ENCODE measurements at regions not wholly inside any gene's neighbourhood (a gene's known extent, or its start where the extent isn't known, plus 50 kb on each side); places are given as distances from the start of the nearest gene placed in this dataset.

DNA sequence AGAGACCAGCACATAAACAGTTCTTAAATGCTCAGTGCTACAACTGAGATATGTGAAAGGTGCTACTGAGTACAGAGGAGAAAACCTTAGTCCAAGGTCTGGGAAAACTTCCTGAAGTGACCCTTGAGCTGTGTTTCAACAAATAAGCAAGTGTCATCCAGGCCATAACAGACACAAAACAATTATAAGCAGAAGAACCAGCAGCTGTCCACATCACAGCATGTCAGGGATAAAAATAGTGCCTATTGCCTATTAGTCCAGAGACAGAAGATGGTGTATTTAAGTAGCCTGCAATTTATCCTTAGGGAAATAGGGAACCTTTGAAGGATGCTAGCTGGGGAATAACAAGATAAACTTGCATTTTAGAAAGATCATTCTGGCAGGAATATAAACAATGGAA lies 237.8 kb downstream of the SPTSSA start:
- CTCF ChIA-PET = interaction anchor here (2.9 to 3.4 kb wide), 2 partner anchors 375 to 384 kb away, joined by 13 to 16 read pairs; no protein-coding TSS in a partner anchor
- dilution Hi-C loops (cut with MboI; ENCODE audit: extremely low pct_ligation_motif_present, low sequenced_read_pairs) = no loop called here

More for the DNA sequence above, 237.8 kb downstream of the SPTSSA start:
- no peaks in the 10 kb centered on the region for H3K79me2 ChIP-seq (ENCODE audit: control insufficient read depth, insufficient read depth, low read length)
- no peaks in the 10 kb centered on the region for H3K36me3 ChIP-seq (ENCODE audit: control insufficient read depth in 2 of 2, extremely low read depth in 1 of 2, insufficient read depth in 2 of 2, low read length in 2 of 2)
- H3K9me1 ChIP-seq (replicated peaks; ENCODE audit: control insufficient read depth, extremely low read depth, insufficient read depth, low read length) = no peaks in the 10 kb centered on the region
- POLR2A ChIA-PET = no interaction called here
- H3K27me3 ChIP-seq (ENCODE audit: control insufficient read depth in 2 of 2, insufficient read depth in 2 of 2, low read length in 2 of 2) = peaks cover 3 to 4% of the 10 kb centered on the region in 2 experiments
- intact Hi-C loops (cut with micrococcal nuclease) = no loop called here
- no peak overlapping the region for H2AFZ ChIP-seq (ENCODE audit: low read depth, low read length)
- BruUV-seq (replicated peaks) = no TSS peak
- no peaks in the 10 kb centered on the region for H3K9me3 ChIP-seq (replicated peaks; ENCODE audit: control insufficient read depth, insufficient read depth, low read length)
- no peak for FAIRE-seq
- no peak overlapping the region for H3K4me3 ChIP-seq (replicated peaks in 1 of 3; ENCODE audit: insufficient read depth in 1 of 3, low read depth in 1 of 3, low read length in 3 of 3)
- no peaks in the 10 kb centered on the region for H4K20me1 ChIP-seq (replicated peaks; ENCODE audit: control insufficient read depth, extremely low read depth, insufficient read depth, low read length)
- TF ChIP-seq POLR2A (IDR thresholded peaks at IDR 0.05; ENCODE audit: low read depth, low read length) (no peak), EZH2 (IDR thresholded peaks at IDR 0.05; ENCODE audit: borderline replicate concordance, low read depth, low read length, severe bottlenecking) (no peak), FOS (IDR thresholded peaks at IDR 0.05; ENCODE audit: borderline replicate concordance, insufficient read depth, low read length) (no peak), GATA2 (IDR thresholded peaks at IDR 0.05; ENCODE audit: insufficient read depth, insufficient read length, low read depth, low read length) (no peak), MYC (IDR thresholded peaks at IDR 0.05; ENCODE audit: low read depth, low read length) (no peak), CTCF (IDR thresholded peaks at IDR 0.05; ENCODE audit: extremely low read depth in 1 of 2, insufficient read depth in 1 of 2, low read depth in 1 of 2, low read length in 2 of 2) (no peak), MAX (IDR thresholded peaks at IDR 0.05; ENCODE audit: insufficient read depth, insufficient read length) (no peak), JUN (IDR thresholded peaks at IDR 0.05; ENCODE audit: borderline replicate concordance, insufficient read depth, insufficient read length, low read depth) (no peak), POLR2AphosphoS5 (IDR thresholded peaks at IDR 0.05; ENCODE audit: insufficient read depth, low read depth, low read length) (no peak)
- no peak for DNase-seq (ENCODE audit: low read depth, low spot score)
- H3K4me1 ChIP-seq (ENCODE audit: control insufficient read depth, extremely low read depth, insufficient read depth, low read length) = no peaks in the 10 kb centered on the region
- no peak overlapping the region for H3K4me2 ChIP-seq (ENCODE audit: insufficient read depth, low read length)
- no peak overlapping the region for H3K9ac ChIP-seq (replicated peaks; ENCODE audit: extremely low read depth, insufficient read depth, low read length)
- H3K27ac ChIP-seq (ENCODE audit: insufficient read depth, low read depth, low read length) = no peak overlapping the region

Data from endothelial cell of umbilical vein (primary cell).